Kidney glomerular epithelial cell (primary cell): ENCODE measurements at regions not wholly inside any gene's neighbourhood (a gene's known extent, or its start where the extent isn't known, plus 50 kb on each side); places are given as distances from the start of the nearest gene placed in this dataset.
"Not testable (repeated sequence)": the region's sequence is repeated elsewhere in the genome, so short reads cannot be mapped to it uniquely, and the experiment has no call there.

ENCODE experiments used
- DNase-seq: peaks from one replicate; lab custom pipeline; 2025; lab: John Stamatoyannopoulos, UW

DNA sequence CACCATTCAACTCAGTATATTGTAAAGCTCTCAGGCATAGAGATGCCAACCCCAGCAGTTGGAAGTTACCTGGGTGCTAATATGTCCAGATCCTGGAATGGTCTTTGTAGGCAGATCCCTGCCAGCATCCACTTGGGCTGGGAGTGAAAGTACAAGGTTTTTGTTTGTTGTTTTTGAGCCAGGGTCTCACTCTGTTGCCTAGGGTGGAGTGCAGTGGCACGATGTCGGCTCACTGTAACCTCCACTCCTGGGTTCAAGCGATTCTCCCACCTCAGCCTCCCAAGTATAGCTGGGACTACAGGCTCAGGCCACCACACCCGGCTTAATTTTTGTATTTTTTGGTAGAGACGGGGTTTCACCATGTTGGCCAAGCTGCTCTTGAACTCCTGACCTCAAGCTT lies 177.6 kb downstream of the IRF8 start:
- no peak for DNase-seq

DNA sequence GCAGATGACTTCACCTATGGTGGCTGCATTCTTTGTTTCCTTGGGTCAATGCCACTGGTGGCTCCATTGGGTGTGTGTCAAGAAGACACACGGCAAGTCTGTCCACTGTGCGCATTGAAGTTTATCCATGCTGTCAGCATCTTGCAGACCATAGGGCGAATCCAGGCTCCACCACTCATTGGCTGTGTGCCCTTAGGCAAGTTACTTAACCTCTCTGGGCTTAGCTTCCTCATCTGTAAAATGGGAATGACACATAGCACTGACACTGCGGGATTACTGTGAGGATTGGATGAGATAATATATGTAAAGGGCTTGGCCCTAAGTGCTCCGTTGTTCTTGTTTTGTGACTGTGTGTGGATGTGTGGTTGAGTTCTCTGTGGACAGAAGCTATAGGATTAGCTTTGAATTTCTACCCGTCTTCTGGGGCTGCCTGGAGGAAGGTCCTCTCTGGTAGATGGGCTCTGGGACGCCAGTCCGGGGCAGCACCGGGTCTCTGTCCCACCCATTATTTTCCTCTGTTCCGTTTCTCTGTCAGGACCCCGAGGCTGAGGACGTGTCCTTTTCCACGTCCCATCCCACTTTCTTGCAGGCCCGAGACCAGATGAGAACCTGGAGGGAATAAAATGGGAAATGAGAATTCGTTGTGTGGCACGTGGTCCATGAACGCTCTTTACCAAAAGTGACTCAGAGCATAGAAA lies 178.4 kb downstream of the IRF8 start:
- no peak for DNase-seq

DNA sequence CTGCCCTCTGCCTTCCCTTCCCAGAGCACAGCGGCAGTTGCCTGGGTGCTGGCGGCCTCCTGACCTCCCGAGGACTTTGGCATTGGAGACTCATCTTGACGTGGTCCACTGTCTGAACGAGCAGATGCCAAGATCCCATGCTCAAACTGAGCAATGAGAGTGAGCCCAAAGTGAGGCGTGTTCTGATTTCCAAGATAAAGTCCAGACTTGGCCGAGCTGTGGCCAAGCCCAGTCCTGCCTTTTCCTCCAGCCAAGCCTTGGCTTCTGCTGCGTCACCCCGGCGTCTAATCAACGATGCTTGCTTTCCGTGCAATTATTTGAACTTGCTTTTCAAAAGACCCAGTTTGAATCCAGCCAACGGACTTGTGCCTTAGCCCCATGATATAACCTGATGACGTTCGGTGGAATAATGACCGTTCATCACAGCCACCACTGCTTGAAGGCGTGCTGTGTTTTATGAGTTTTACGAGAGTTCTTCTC lies 179.2 kb downstream of the IRF8 start:
- no peak for DNase-seq

DNA sequence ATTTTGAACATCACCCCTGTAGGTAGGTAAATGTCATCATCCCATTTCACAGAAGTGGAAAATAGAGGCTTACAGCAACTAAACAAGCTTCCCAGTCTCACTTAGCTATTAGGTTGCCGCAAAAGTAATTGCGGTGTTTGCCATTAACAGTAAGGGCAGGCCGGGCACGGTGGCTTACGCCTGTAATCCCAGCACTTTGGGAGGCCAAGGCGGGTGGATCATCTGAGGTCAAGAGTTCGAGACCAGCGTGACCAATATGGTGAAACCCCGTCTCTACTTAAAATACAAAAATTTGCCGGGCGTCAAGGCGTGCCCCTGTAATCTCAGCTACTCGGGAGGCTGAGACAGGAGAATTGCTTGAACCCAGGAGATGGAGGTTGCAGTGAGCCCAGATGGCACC lies 179.7 kb downstream of the IRF8 start:
- not testable (repeated sequence) for DNase-seq

DNA sequence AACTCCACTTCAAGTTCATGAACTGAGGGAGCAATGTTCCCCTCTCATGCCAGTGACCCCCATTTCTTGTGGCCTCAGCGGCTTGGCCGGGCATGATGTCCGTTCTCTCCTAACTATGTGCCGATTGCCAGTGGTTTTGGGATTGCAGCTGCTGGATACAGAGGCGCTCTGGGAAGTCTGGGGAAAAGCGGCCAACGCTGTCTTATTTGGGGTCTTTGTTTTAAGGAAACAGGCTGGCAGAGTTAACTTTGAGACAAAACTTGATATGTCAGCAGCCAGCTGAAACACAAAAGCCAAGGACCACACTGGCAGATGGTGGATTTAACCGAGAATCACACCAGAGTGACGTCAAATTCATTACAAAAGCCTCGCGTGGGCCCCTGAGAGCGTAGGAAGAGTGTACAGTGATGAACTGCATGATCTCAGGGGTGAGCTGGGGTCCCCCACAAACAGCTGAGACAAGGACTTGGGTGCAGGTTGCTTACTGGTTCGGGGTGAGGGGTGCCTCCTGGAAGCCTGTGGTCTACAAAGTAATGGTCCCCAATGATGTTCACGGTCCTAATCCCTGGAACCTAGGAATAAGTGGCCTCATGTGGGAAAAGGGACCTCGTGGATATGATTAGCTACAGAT lies 180.4 kb downstream of the IRF8 start:
- no peak for DNase-seq

DNA sequence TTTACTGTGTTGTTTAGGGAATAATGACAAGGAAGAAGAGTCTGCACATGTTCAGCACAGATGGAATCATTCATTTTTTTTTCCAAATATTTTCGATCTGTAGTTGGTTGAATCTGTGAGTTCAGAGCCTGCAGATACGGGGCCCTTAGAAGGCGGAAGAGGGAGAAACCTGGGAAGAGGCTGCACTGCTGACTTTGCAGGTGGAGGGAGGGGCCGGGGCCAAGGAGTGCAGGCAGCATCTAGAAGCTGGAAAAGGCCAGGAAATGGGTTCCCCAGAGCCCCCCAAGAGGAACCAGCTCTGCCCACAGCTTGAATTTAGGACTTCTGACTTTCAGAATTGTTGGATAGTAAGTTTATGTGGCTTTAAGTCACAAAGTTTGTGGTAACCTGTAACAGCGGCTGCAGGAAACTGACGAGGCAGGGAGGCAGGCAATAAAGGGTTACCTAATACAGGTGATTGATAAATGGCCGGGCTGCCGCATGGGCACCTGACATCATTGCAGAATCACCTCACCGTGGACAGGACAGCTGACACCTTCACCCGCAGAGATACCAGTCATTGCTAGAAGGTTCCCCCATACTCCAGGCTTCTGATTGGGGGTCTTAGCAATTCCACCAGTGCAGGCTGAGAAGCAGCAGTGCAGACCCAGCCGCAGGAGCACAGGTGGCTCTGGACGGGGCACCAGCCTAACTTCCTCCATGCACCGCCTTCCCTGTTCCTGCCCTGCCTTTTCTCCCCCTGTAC lies 181.3 kb downstream of the IRF8 start:
- DNase-seq = no peak

DNA sequence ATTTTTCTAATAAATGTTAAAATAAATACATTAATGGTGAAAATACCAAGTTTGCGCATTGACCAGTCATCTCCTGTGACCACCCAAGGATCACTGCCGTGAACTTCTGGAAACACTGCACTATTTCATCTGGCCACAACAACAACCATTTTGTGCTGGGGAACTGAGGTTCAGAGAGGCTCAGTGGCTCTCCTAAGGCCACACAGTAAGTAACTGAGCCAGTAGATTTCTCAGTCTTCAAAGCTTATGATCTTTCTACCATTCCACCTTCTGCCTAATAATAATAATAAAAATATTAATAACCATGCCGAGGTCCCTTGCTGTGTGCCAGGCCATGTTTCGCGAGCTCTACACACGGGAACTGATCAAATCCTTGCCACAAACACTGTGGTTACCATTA lies 182.0 kb downstream of the IRF8 start:
- no peak for DNase-seq

DNA sequence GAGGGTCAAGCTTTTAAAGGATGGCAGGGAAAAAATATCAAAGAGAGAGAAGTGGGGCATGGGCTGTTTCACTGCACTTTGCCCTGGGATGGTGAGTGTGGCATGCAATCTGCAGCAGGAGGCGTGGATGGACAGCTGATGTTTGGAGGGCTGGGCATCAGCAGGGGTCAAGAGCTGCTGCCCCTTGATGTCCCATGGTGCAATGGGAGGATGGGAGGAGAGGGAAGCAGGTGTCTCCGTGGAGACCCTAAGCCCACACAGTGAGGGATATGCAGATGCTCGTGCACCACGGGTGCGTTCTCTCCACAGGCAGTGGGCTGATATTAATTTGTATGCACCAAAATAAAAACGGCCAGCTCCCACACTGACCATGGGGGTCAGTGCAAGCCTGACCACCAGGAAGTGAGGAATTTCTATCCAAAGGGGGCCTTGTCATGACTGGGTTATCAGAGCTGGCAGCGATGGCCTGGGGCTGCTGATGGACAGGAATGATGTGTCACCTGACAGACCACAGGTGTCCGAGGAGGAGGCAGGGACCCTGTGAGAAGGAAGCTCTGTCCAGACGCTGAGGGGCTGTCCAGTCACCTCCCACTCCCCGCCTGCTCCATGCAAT lies 183.6 kb downstream of the IRF8 start:
- no peak for DNase-seq

DNA sequence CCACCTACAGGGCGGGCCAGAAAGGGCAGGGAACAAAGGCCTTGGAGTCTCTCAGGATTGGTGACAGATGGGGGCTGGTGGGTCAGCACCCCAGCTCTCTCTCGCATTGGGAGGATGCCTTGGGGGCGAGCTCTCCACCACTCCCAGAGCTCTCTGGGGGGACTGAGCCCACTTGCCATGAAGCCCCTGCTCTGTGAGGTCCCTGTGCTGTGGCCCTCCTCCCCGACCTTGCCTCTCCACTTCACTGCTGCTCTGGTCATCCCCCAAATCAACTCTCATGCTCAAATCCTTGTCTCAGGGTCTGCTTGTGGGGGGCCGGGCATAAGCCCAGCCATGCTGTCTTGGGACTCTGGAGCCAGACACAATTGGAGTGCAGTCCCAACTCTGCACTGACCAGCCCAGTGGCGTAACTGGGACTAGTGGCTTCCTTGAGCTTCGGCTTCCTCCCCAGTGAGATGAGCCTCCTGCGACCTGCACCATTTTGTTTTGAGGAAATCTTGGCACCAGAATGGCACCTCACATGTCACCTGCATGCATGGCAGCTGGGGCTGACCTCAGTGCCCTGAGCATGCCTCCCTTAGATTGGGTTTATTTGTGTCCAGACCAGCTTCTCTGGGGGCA lies 184.5 kb downstream of the IRF8 start:
- no peak for DNase-seq

DNA sequence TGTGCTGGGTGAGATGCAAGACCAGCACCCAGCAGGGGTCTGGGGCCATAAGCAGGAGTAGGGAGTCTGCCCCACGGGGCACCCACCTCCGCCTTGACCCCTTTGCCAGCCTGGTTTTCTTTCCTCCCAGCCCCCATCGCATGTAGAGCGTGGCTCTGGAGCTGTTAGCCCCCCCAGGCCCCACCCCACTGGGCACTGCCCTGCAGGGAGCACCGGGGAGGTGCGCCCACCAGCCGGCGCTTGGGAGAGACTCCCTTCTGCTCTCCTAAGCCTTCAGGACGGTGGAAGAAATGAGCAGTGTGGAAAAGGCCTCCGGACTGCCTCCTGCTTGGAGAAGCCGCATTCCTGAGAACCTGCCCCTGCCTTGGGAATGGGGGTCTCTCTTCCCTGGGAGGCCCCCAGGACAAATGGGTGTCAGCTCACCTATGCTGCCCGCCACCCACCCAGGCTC lies 186.2 kb downstream of the IRF8 start:
- no peak for DNase-seq

DNA sequence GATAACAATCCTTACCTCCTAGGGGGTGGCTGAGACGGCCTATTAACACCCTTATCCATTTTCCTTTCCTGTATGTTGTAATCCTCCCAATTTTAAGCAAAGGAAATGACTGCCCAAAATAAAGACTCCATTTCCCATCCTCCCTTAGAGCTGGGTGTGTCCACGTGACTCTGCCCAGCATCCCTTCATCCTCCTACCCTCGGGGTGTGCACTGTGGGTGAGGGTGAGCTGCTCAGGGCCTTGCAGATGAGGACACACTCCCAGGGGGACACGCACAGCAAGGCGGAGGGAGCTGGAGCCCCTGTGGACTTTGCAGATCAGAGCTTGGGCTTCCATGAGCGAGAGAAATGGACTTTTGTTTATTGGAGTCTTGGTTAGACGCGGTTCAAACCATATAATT lies 186.8 kb downstream of the IRF8 start:
- no peak for DNase-seq

DNA sequence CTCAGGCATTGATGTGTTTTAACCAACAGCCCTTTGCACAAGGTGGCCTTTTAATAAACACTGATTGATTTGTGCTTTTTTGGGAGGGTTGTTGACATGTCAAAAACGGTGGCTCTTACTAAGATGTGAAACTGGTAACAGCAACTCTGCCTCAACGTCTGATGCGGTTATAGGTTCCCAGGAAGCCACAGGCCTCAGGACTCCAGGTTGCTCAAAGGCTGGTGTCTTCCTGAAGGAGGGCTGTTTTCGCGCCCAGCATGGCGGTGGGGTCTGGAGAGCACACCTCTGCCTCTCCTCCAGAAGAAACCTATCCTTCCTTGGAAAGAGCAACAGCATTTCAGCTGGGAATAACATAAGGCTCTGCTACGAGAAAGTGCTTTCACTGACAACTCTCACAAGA lies 187.5 kb downstream of the IRF8 start:
- DNase-seq = no peak

DNA sequence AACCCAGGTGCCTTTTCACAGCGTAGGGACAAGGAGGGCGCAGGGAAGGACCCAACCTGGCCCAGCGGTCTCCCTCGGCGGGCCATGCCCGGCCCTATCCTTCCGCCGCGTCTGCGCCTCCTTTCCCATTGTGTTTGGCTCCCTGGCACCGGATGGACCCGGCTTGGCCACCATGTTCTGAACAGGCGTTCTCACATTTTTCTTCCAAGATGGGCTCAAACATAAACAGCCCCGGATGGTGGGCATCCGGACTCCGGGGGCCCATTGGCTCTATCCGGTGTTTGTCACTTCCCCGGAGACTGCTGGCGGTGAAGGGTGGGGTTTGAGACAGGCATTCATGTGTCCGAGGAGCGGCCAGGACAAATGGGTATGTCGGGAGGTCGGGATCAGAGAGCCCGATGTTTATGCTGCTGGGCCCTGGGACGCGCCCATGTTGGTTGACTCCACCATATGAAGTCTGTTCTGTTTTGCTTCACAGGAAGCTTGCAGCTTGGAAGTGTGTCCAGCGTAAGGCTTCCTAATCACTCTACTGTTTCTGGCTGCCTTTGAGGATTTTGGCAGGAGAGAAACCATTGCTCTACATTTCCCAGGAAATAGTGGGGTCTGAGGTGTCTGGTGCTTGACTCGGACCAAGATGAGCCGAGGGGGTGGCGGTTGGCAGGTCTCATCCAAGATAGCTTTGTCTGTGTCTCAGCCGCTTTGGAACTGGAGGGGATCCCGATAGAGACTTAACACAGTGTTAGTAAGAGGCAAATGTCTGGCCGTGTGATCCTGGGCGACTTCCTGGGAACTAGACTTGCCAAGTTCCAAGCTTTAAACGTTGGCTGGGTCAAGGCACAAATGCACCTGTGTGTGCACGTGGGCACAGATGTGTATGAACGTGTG lies 188.3 kb downstream of the IRF8 start:
- DNase-seq = no peak

DNA sequence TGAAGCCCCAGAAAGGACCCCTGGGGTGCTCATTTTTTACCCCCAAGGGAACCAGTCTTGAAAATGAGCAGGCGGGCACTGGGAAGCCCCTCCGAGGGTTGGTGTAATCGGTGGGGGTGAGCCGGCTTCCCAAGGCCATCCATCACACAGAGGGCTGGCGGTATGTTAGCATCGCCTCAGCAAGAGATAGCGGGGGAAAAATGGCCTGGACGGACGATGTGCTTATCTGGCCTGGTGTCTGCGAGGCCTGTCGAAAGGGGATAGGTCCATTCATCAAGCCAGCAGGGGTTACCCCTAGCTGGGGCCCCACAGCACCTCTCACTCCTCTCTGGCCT lies 188.9 kb downstream of the IRF8 start:
- no peak for DNase-seq

DNA sequence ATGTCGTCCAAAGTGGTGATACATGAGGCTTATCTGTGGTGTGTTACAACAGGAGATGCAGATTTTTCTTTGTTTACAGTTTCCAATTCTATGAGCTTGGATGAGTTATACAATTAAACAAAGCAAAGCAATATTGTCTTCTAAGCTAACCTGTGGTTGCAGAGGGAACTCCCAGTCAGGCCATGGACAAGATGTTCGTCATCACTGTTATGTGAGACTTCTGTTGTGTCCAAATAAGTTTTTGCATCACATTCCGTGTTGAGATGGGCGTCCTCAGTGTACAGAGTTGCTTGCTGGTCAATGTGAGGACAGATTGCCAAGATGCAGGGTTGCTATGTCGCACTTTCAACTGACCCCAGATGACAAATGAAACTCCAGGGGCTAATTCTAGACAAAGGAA lies 189.3 kb downstream of the IRF8 start:
- DNase-seq = no peak

DNA sequence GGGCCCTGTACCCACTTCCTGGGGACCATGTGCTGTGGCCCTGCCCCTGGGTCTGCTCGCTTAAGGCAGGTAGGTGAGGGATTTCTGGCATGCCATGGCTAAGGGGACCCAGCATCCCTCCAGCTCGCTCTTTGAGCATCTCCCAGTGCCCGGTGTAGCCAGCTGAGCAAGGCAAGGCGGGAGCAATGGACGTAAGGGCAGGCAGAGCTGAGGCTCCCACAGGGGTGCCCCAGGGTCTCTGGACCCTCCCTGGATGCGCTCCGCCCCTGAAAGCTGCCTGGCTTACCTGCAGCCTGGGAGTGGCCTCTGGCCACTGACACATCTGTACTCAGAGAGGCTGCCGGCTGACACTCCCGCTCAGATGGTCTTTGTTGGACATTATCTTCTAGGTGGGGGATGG lies 189.9 kb downstream of the IRF8 start:
- DNase-seq = no peak

DNA sequence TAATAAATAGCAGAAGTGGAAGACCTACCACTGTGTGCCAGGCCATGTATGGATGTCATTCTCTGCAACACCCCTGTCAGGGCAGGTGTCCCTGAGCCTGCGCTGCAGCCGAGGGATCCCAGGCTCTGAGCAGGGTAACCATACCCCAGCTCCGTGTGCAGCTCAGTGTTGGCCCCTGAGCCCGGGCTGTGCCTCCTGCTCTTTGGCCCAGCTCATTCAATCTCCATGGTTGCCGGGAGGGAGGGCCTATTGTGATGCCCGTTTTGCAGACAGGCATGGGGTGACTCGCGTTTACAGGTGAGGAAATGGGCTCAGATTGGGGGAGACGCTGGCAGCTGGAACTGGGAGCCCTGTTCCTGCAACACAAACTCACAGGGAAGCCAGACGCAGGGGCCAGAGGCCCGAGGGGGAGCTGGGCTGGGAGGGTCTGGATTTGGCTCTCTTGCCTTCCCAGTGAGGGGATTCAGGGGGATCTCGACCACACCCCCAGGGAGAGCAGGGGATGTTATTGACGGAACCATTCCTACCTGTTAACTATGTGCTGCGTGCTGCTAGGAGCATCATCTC lies 190.5 kb downstream of the IRF8 start:
- DNase-seq = no peak

DNA sequence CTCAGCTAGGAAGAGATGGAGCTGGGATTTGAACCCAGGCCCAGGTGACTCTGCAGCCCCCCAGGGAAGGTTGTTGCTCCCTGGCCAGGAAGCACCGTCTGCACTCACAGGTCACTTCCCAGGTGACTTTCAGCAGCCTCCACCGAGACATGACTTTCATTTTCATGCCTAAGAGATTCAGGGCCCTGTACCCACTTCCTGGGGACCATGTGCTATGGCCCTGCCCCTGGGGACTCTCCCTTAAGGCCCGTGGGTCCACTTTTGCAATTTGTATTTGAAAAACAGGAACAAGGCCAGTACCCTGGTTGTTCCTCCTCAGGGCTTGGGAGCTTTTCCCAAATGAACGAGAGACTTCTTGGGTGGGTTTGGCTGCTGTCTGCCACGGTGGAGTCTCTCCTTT lies 191.0 kb downstream of the IRF8 start:
- DNase-seq = no peak

DNA sequence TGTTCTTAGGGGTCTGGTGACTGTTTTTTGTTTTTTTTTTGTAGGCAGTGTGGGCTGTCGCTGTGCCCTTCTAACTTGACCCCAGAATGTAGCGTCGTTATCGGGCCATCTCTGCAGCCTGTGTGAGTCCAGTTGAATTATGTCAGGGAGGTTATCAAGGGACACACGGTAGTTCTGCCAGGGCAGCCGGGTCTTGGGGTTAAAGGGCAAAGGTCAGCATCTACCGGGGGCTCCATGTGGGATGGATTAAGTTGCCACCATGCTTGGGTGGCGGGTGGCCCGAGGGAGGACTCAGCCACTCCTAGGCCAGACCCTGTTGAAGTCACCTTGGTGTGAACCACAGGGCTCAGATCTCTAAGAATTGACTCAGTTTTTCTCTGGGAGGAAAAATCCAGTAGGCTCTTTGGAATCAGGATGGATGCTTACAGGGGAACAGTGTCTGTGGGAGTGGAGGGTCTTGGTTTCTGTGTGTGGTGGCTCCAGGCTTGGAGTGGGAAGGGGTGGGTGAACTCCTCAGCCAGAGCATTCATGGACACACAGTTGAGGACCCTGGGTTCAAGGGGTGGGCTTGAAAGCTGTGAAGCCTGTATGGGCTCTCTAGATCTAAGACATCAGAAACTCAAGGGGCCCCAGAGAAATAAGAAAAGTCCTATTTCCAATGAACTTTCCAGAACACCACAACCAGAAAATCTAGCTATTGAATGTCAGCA lies 191.7 kb downstream of the IRF8 start:
- DNase-seq = no peak

DNA sequence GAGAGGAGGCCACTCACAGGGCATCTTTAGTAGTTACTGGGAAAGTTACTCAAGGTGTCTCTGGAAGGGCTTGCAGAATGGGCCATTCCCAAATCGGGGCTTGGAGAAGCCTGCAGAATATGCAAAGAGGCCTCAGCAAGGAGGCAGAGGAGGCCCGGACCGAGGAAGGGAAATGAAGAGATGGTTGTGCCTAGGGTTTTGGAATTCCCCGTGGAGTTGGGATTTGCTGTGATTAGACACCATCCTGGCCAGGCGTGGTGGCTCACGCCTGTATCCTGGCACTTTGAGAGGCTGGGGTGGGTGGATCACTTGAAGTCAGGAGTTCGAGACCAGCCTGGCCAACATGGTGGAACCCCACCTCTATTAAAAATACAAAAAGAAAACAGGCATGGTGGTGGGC lies 193.0 kb downstream of the IRF8 start:
- no peak for DNase-seq
